ENCODE measurements at regions not wholly inside any gene's neighbourhood (a gene's known extent, or its start where the extent isn't known, plus 50 kb on each side); places are given as distances from the start of the nearest gene placed in this dataset.

- no peaks in the 10 kb centered on the region for H3K4me1 ChIP-seq (replicated peaks; ENCODE audit: insufficient read depth)
- no peaks in the 10 kb centered on the region for H3K9me2 ChIP-seq (ENCODE audit: insufficient read depth)
- no peaks in the 10 kb centered on the region for H4K20me1 ChIP-seq (ENCODE audit: insufficient read depth)
- TF ChIP-seq CTCF (conservative IDR thresholded peaks at IDR 0.05): no peak
- no peak for TF ChIP-seq EZH2 (IDR thresholded peaks at IDR 0.05; ENCODE audit: low read depth)
- no peak overlapping the region for H2AFZ ChIP-seq
- CTCF ChIA-PET: no interaction called here
- H3K79me2 ChIP-seq (ENCODE audit: low read depth): no peaks in the 10 kb centered on the region
- H3K36me3 ChIP-seq (ENCODE audit: low read depth): no peaks in the 10 kb centered on the region
- BruUV-seq (replicated peaks): no TSS peak
- POLR2A ChIA-PET (ENCODE audit: unreplicated experiment): no interaction called here
- H3K4me3 ChIP-seq: no peak overlapping the region
- no peak for DNase-seq
- no peak overlapping the region for H3K27ac ChIP-seq
- H3K9me3 ChIP-seq (ENCODE audit: insufficient read depth, low read depth): no peaks in the 10 kb centered on the region
- no peaks in the 10 kb centered on the region for H3F3A ChIP-seq (ENCODE audit: insufficient read depth, low read depth)
- H3K4me2 ChIP-seq: no peak overlapping the region
- intact Hi-C loops (cut with micrococcal nuclease; ENCODE audit: unreplicated experiment): no loop called here
- H3K27me3 ChIP-seq (ENCODE audit: insufficient read depth, low read depth): no peaks in the 10 kb centered on the region
These were observed 132.1 kb upstream of the MAP3K1 start for GRCh38 chr5:56683281-56683680.

- peaks cover under 1% of the 10 kb centered on the region for H3K4me1 ChIP-seq (replicated peaks; ENCODE audit: insufficient read depth)
- H3K27ac ChIP-seq: no peak overlapping the region
- ChIA-PET CTCF (no interaction called here), POLR2A (ENCODE audit: unreplicated experiment) (no interaction called here)
- no peaks in the 10 kb centered on the region for H3K9me2 ChIP-seq (ENCODE audit: insufficient read depth)
- no peaks in the 10 kb centered on the region for H3F3A ChIP-seq (ENCODE audit: insufficient read depth, low read depth)
- H3K36me3 ChIP-seq (ENCODE audit: low read depth): no peaks in the 10 kb centered on the region
- no TSS peak for BruUV-seq (replicated peaks)
- DNase-seq: no peak
- no peaks in the 10 kb centered on the region for H3K79me2 ChIP-seq (ENCODE audit: low read depth)
- no peak overlapping the region for H2AFZ ChIP-seq
- no peak overlapping the region for H3K4me3 ChIP-seq
- TF ChIP-seq CTCF (conservative IDR thresholded peaks at IDR 0.05) (no peak), EZH2 (IDR thresholded peaks at IDR 0.05; ENCODE audit: low read depth) (no peak)
- peaks cover 6% of the 10 kb centered on the region; the same call in 1 of the 2 replicates for H3K9me3 ChIP-seq (ENCODE audit: insufficient read depth, low read depth)
- no peaks in the 10 kb centered on the region for H3K27me3 ChIP-seq (ENCODE audit: insufficient read depth, low read depth)
- intact Hi-C loops (cut with micrococcal nuclease; ENCODE audit: unreplicated experiment): no loop called here
- H4K20me1 ChIP-seq (ENCODE audit: insufficient read depth): no peaks in the 10 kb centered on the region
- H3K4me2 ChIP-seq: no peak overlapping the region
These were observed 134.0 kb upstream of the MAP3K1 start for GRCh38 chr5:56681346-56681745.

GRCh38 chr5:56680731-56681130 is 134.6 kb upstream of the MAP3K1 start:
- Histone ChIP-seq H3K36me3 (ENCODE audit: low read depth) (no peaks in the 10 kb centered on the region), H3K4me1 (replicated peaks; ENCODE audit: insufficient read depth) (peaks cover 7% of the 10 kb centered on the region), H3K27me3 (ENCODE audit: insufficient read depth, low read depth) (no peaks in the 10 kb centered on the region), H4K20me1 (ENCODE audit: insufficient read depth) (no peaks in the 10 kb centered on the region), H2AFZ (no peak overlapping the region), H3K4me2 (no peak overlapping the region), H3K9me3 (ENCODE audit: insufficient read depth, low read depth) (peaks cover 6% of the 10 kb centered on the region; the same call in 1 of the 2 replicates), H3F3A (ENCODE audit: insufficient read depth, low read depth) (no peaks in the 10 kb centered on the region), H3K9me2 (ENCODE audit: insufficient read depth) (no peaks in the 10 kb centered on the region), H3K79me2 (ENCODE audit: low read depth) (no peaks in the 10 kb centered on the region), H3K4me3 (no peak overlapping the region), H3K27ac (no peak overlapping the region)
- no TSS peak for BruUV-seq (replicated peaks)
- intact Hi-C loops (cut with micrococcal nuclease; ENCODE audit: unreplicated experiment): no loop called here
- no peak for DNase-seq
- CTCF ChIA-PET: no interaction called here
- POLR2A ChIA-PET (ENCODE audit: unreplicated experiment): no interaction called here
- TF ChIP-seq EZH2 (IDR thresholded peaks at IDR 0.05; ENCODE audit: low read depth): no peak

GRCh38 chr5:56677690-56678305 is 137.6 kb upstream of the MAP3K1 start:
- TF ChIP-seq CTCF (conservative IDR thresholded peaks at IDR 0.05) (no peak), EZH2 (IDR thresholded peaks at IDR 0.05; ENCODE audit: low read depth) (no peak)
- no peak overlapping the region for H2AFZ ChIP-seq
- no TSS peak for BruUV-seq (replicated peaks)
- no peaks in the 10 kb centered on the region for H3F3A ChIP-seq (ENCODE audit: insufficient read depth, low read depth)
- no peak overlapping the region for H3K27ac ChIP-seq
- no peaks in the 10 kb centered on the region for H3K36me3 ChIP-seq (ENCODE audit: low read depth)
- no peak overlapping the region for H3K4me2 ChIP-seq
- H3K9me2 ChIP-seq (ENCODE audit: insufficient read depth): no peaks in the 10 kb centered on the region
- peaks cover 8% of the 10 kb centered on the region for H3K4me1 ChIP-seq (replicated peaks; ENCODE audit: insufficient read depth)
- H3K79me2 ChIP-seq (ENCODE audit: low read depth): no peaks in the 10 kb centered on the region
- no peak overlapping the region for H3K4me3 ChIP-seq
- ChIA-PET CTCF (no interaction called here), POLR2A (ENCODE audit: unreplicated experiment) (interaction anchor here (0.7 kb wide), 1 partner anchor 132 kb away, joined by 4 read pairs; no protein-coding TSS in a partner anchor)
- no peaks in the 10 kb centered on the region for H3K27me3 ChIP-seq (ENCODE audit: insufficient read depth, low read depth)
- intact Hi-C loops (cut with micrococcal nuclease; ENCODE audit: unreplicated experiment): no loop called here
- peaks cover 6% of the 10 kb centered on the region; the same call in 1 of the 2 replicates for H3K9me3 ChIP-seq (ENCODE audit: insufficient read depth, low read depth)
- H4K20me1 ChIP-seq (ENCODE audit: insufficient read depth): no peaks in the 10 kb centered on the region
- no peak for DNase-seq

All from PC-9 (cell line).